ENCODE measurements at regions not wholly inside any gene's neighbourhood (a gene's known extent, or its start where the extent isn't known, plus 50 kb on each side); places are given as distances from the start of the nearest gene placed in this dataset.

DNA sequence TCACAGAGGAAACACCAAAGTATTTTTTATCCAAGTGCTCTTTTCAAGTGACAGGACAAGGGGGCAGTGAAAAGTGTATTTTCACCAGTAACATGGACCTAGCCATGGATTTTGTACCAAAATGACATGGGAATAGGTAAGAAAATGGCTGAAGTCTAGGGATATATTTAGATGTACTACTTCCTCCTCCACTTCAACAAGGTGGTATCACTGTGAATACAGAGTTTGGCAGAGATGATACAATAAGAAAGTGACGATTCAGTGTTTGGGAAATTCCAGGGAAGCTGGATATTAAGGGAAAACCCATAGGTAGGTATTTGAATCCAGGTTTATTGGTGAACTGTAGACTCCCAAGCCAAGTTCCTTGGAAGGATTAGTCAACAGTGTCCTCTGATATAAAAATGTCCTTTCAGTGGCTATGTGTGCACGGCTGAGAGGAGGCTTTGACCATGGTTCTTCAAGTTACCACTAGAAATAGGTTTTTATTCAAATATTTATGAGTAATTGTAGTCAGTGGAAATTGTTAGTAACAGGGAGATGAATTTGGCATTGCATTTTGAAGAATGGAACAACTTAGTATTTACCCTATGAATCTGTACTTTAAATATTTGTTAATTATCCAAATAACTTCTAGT lies 356.0 kb upstream of the CITED2 start:
- Histone ChIP-seq H3K79me2 (ENCODE audit: control insufficient read depth, insufficient read depth, low read length) (no peaks in the 10 kb centered on the region), H3K9me3 (replicated peaks; ENCODE audit: control insufficient read depth, insufficient read depth, low read depth, low read length) (no peaks in the 10 kb centered on the region), H3K4me1 (replicated peaks in 1 of 2; ENCODE audit: control insufficient read depth in 2 of 2, insufficient read depth in 2 of 2, low read length in 2 of 2) (no peaks in the 10 kb centered on the region; a peak in 2 of 5 replicates), H3K9ac (ENCODE audit: insufficient read depth in 1 of 2, low read depth in 2 of 2, low read length in 2 of 2) (no peak overlapping the region), H3K4me3 (no peak overlapping the region), H3K27me3 (ENCODE audit: control insufficient read depth in 2 of 2, insufficient read depth in 2 of 2, low read length in 2 of 2) (no peaks in the 10 kb centered on the region), H3K36me3 (ENCODE audit: control insufficient read depth, insufficient read depth, low read length) (no peaks in the 10 kb centered on the region), H3K27ac (ENCODE audit: extremely low read depth, low read depth, low read length) (no peak overlapping the region), H3K4me2 (ENCODE audit: insufficient read depth, low read length) (no peak overlapping the region), H2AFZ (ENCODE audit: low read depth, low read length) (peak overlapping the region; percentile 48; the same call in 1 of the 2 replicates), H4K20me1 (replicated peaks; ENCODE audit: control insufficient read depth, insufficient read depth, low read length) (no peaks in the 10 kb centered on the region), H3K9me1 (ENCODE audit: control insufficient read depth, insufficient read depth, low read length) (no peaks in the 10 kb centered on the region)
- no peak for ATAC-seq
- TF ChIP-seq NKRF (IDR thresholded peaks at IDR 0.05; ENCODE audit: borderline replicate concordance), result no peak
- no peak for TF ChIP-seq RBM15 (IDR thresholded peaks at IDR 0.05; ENCODE audit: insufficient read depth, low read length)
- no peak for TF ChIP-seq ZNF354B (CRISPR knock-in tag; IDR thresholded peaks at IDR 0.05)
- no peak for TF ChIP-seq ZBTB43 (CRISPR knock-in tag; IDR thresholded peaks at IDR 0.05)
- no peak for TF ChIP-seq ZC3H11A (IDR thresholded peaks at IDR 0.05; ENCODE audit: low read depth, low read length)
- TF ChIP-seq ZC3H4 (CRISPR knock-in tag; IDR thresholded peaks at IDR 0.05; ENCODE audit: borderline replicate concordance), result no peak
- TF ChIP-seq E4F1 (CRISPR knock-in tag; IDR thresholded peaks at IDR 0.05; ENCODE audit: borderline replicate concordance), result no peak
- TF ChIP-seq SRSF1 (IDR thresholded peaks at IDR 0.05; ENCODE audit: low read depth, low read length), result no peak
- no peak for TF ChIP-seq XRCC5 (IDR thresholded peaks at IDR 0.05; ENCODE audit: low read depth, low read length)
- ChIA-PET CTCF (ENCODE audit: low intra/inter-chr PET ratio) (no interaction called here), POLR2A (no interaction called here)
- in situ Hi-C loops (cut with MboI) (no loop called here), intact Hi-C loops (cut with micrococcal nuclease) (no loop called here)
- BruUV-seq (replicated peaks), result no TSS peak
- no peak for FAIRE-seq
- WGBS (ENCODE audit: insufficient coverage, low coverage, missing lambda C conversion rate), result 50% methylated on average over 2 of the region's 2 CpGs
- DNase-seq (ENCODE audit: extremely low read depth in 1 of 4, low spot score in 3 of 4), result no peak

All from K562 (cell line).